Uterus (tissue), 2 donors: ENCODE measurements at regions not wholly inside any gene's neighbourhood (a gene's known extent, or its start where the extent isn't known, plus 50 kb on each side); places are given as distances from the start of the nearest gene placed in this dataset.

ENCODE experiments used
- POLR2A ChIP-seq, 2 donors: fragments of 450-650 bp; IDR thresholded peaks; one replicate each; pipeline ENCODE4 v1.6.1; 2016; ENCODE audit warnings: antibody characterized with exemption in 2 of 2, mild to moderate bottlenecking in 1 of 2, moderate library complexity in 1 of 2
- TF ChIP-seq, protein P1 (sequence below), 4 experiments: fragments of 200-600 bp in 2 of 4; fragments of 450-650 bp in 2 of 4; sonication (generic) in 2 of 4; IDR thresholded peaks; one replicate each; pipeline ENCODE4 v1.5.1; 2016 to 2019; ENCODE audit warnings: antibody characterized with exemption in 4 of 4, mild to moderate bottlenecking in 2 of 4, moderate library complexity in 1 of 4

DNA sequence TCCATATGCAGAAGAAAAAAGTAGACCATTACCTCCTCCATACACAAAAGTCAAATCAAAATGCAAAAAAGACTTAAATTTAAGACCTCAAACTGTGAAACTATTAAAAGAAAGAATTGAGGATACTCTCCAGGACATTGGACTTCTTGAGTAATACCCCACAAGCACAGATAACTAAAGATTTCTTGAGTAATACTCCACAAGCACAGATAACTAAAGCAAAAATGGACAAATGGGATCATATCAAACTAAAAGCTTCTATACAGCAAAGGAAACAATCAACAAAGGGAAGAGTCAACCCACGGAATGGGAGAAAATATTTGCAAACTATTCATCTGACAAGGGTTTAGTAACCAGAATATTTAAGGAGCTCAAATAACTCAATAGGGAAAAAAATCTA lies 427.9 kb downstream of the CCDC91 start:
- TF ChIP-seq, protein P1, sequence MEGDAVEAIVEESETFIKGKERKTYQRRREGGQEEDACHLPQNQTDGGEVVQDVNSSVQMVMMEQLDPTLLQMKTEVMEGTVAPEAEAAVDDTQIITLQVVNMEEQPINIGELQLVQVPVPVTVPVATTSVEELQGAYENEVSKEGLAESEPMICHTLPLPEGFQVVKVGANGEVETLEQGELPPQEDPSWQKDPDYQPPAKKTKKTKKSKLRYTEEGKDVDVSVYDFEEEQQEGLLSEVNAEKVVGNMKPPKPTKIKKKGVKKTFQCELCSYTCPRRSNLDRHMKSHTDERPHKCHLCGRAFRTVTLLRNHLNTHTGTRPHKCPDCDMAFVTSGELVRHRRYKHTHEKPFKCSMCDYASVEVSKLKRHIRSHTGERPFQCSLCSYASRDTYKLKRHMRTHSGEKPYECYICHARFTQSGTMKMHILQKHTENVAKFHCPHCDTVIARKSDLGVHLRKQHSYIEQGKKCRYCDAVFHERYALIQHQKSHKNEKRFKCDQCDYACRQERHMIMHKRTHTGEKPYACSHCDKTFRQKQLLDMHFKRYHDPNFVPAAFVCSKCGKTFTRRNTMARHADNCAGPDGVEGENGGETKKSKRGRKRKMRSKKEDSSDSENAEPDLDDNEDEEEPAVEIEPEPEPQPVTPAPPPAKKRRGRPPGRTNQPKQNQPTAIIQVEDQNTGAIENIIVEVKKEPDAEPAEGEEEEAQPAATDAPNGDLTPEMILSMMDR (IDR thresholded peaks at IDR 0.05), result no peak
- no peak for TF ChIP-seq POLR2A (IDR thresholded peaks at IDR 0.05)
